K562 (cell line): ENCODE measurements at regions not wholly inside any gene's neighbourhood (a gene's known extent, or its start where the extent isn't known, plus 50 kb on each side); places are given as distances from the start of the nearest gene placed in this dataset.

Source experiments
- HMG20B ChIP-seq: fragments of 250-450 bp; sonication (Bioruptor Pico); IDR thresholded peaks from 2 replicates; pipeline ENCODE4 v1.5.0; 2021; ENCODE audit warnings: mild to moderate bottlenecking
- POLR2AphosphoS5 ChIP-seq: IDR thresholded peaks from 2 replicates; pipeline ENCODE4 v1.6.1; 2011; ENCODE audit warnings: mild to moderate bottlenecking, low read depth, low read length, moderate library complexity; ENCODE audit not compliant: control insufficient read depth, insufficient read depth
- TBP ChIP-seq: optimal IDR thresholded peaks from 2 replicates; pipeline ENCODE3; 2011; ENCODE audit warnings: low read depth, low read length, improper control_type of control experiment
- YY1 ChIP-seq, 3 experiments: IDR thresholded peaks; 2 replicates each; pipeline ENCODE4 v1.6.1; 2011; ENCODE audit warnings: low read length in 2 of 3, mild to moderate bottlenecking in 2 of 3, moderate library complexity in 2 of 3, borderline replicate concordance in 1 of 3, control low read depth in 1 of 3, low read depth in 1 of 3; ENCODE audit not compliant: insufficient read depth in 3 of 3, insufficient replicate concordance in 2 of 3, control insufficient read depth in 1 of 3, insufficient read length in 1 of 3; ENCODE audit errors: extremely low read depth in 1 of 3
- ZNF408 ChIP-seq: fragments of 250-450 bp; sonication (Bioruptor Pico); IDR thresholded peaks from 2 replicates; pipeline ENCODE4 v1.4.0; 2020; ENCODE audit warnings: low read depth, mild to moderate bottlenecking, moderate library complexity

DNA sequence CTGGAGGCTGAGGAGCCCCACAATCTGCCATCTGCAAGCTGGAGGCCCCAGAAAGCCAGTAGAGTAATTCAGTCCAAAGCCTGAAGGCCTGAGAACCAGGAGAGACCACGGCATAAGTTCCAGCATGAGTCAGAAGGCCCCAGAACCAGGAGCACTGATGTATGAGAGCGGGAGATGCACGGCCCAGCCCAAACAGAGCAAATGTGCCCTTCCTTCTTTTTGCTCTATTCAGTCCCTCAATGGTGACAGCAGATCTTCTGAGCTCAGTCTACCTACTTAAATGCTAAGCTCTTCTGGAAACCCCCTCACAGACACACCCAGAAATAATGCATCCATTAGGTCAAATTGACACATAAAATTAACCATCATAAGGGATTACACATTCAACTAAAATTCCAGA lies 277.6 kb downstream of the ATPSCKMT start:
- TF ChIP-seq ZNF408 (CRISPR knock-in tag) (no peak), YY1 (IDR thresholded peaks at IDR 0.05; ENCODE audit: borderline replicate concordance in 1 of 3, control insufficient read depth in 1 of 3, extremely low read depth in 1 of 3, insufficient read depth in 3 of 3, insufficient read length in 1 of 3, insufficient replicate concordance in 2 of 3, low read depth in 1 of 3, low read length in 2 of 3) (no peak), HMG20B (CRISPR knock-in tag) (no peak), POLR2AphosphoS5 (no peak), TBP (no peak)
